Uterus (tissue), 3 donors: ENCODE measurements at regions not wholly inside any gene's neighbourhood (a gene's known extent, or its start where the extent isn't known, plus 50 kb on each side); places are given as distances from the start of the nearest gene placed in this dataset.

Experiments used
- DNase-seq, 2 donors: peaks; one replicate each; pipeline ENCODE4 v3.0.0-alpha.2; 2019 to 2020
- H3K27ac ChIP-seq, 2 donors: fragments of 200-600 bp; sonication (generic); 1 replicate in 1 of 2; 2 replicates in 1 of 2; pipeline ENCODE4 v1.5.1; 2016 to 2018
- H3K27me3 ChIP-seq, 2 donors: fragments of 200-600 bp; sonication (generic); one replicate each; pipeline ENCODE4 v1.5.1; 2018 to 2019; ENCODE audit warnings: control low read depth in 1 of 2
- H3K36me3 ChIP-seq, 2 donors: fragments of 200-600 bp; sonication (generic); one replicate each; pipeline ENCODE4 v1.5.1; 2019; ENCODE audit warnings: control low read depth in 1 of 2
- H3K4me1 ChIP-seq, 2 donors: fragments of 200-600 bp; sonication (generic); one replicate each; pipeline ENCODE4 v1.5.1; 2018 to 2019; ENCODE audit warnings: control low read depth in 1 of 2
- H3K4me3 ChIP-seq, 2 donors: fragments of 200-600 bp; sonication (generic); 1 replicate in 1 of 2; 2 replicates in 1 of 2; pipeline ENCODE4 v1.5.1; 2018 to 2019; ENCODE audit warnings: mild to moderate bottlenecking in 1 of 2
- H3K9me3 ChIP-seq, 2 donors: fragments of 200-600 bp; sonication (generic); one replicate each; pipeline ENCODE4 v1.5.1; 2019; ENCODE audit warnings: control low read depth in 1 of 2
- POLR2A ChIP-seq, 2 donors: fragments of 450-650 bp; IDR thresholded peaks; one replicate each; pipeline ENCODE4 v1.6.1; 2016; ENCODE audit warnings: antibody characterized with exemption in 2 of 2, mild to moderate bottlenecking in 1 of 2, moderate library complexity in 1 of 2
- intact Hi-C: fragments of 100-400 bp; cut with DNase I; formaldehyde crosslinking; loops from one replicate; pipeline ENCODE4 v1.15.1; 2023; ENCODE audit warnings: low total_unique reads
- TF ChIP-seq, protein P1 (sequence below), 4 experiments: fragments of 200-600 bp in 2 of 4; fragments of 450-650 bp in 2 of 4; sonication (generic) in 2 of 4; IDR thresholded peaks; one replicate each; pipeline ENCODE4 v1.5.1; 2016 to 2019; ENCODE audit warnings: antibody characterized with exemption in 4 of 4, mild to moderate bottlenecking in 2 of 4, moderate library complexity in 1 of 4
- donor health status: DM: yes; HTN: yes; CAD: no.

GRCh38 chr6:14625173-14625895 is 507.8 kb downstream of the CD83 start:
- Histone ChIP-seq H3K4me3 (no peak overlapping the region), H3K36me3 (no peaks in the 10 kb centered on the region), H3K27me3 (no peaks in the 10 kb centered on the region), H3K27ac (no peak overlapping the region), H3K9me3 (no peaks in the 10 kb centered on the region), H3K4me1 (no peaks in the 10 kb centered on the region)
- intact Hi-C loops: no loop called here
- DNase-seq: no peak
- TF ChIP-seq, protein P1, sequence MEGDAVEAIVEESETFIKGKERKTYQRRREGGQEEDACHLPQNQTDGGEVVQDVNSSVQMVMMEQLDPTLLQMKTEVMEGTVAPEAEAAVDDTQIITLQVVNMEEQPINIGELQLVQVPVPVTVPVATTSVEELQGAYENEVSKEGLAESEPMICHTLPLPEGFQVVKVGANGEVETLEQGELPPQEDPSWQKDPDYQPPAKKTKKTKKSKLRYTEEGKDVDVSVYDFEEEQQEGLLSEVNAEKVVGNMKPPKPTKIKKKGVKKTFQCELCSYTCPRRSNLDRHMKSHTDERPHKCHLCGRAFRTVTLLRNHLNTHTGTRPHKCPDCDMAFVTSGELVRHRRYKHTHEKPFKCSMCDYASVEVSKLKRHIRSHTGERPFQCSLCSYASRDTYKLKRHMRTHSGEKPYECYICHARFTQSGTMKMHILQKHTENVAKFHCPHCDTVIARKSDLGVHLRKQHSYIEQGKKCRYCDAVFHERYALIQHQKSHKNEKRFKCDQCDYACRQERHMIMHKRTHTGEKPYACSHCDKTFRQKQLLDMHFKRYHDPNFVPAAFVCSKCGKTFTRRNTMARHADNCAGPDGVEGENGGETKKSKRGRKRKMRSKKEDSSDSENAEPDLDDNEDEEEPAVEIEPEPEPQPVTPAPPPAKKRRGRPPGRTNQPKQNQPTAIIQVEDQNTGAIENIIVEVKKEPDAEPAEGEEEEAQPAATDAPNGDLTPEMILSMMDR (IDR thresholded peaks at IDR 0.05): no peak
- TF ChIP-seq POLR2A (IDR thresholded peaks at IDR 0.05): no peak

DNA sequence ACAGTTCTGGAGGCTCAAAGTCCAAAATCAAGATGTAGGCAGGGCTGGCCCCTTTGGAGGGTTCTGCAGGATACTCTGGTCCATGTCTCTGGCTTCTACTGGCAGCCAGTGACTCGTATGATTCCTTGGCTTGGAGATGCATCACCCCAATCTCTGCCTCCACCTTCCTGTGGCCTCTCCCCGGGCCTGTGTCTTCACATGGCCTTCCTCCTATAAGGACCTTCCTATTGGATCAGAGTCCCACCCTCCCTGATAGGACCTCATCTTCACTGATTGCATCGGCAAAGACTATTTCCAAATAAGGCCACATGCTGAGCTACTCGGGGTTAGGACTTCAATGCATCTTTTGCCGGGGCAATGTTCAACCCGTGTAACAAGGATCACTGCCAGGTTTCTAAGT is 509.0 kb downstream of the CD83 start:
- intact Hi-C loops: no loop called here
- no peaks in the 10 kb centered on the region for H3K9me3 ChIP-seq
- DNase-seq: no peak
- no peak for TF ChIP-seq POLR2A (IDR thresholded peaks at IDR 0.05)
- TF ChIP-seq, protein P1 (IDR thresholded peaks at IDR 0.05): no peak
- no peak overlapping the region for H3K27ac ChIP-seq
- no peaks in the 10 kb centered on the region for H3K27me3 ChIP-seq
- H3K4me1 ChIP-seq: no peaks in the 10 kb centered on the region
- H3K4me3 ChIP-seq: no peak overlapping the region
- no peaks in the 10 kb centered on the region for H3K36me3 ChIP-seq

DNA sequence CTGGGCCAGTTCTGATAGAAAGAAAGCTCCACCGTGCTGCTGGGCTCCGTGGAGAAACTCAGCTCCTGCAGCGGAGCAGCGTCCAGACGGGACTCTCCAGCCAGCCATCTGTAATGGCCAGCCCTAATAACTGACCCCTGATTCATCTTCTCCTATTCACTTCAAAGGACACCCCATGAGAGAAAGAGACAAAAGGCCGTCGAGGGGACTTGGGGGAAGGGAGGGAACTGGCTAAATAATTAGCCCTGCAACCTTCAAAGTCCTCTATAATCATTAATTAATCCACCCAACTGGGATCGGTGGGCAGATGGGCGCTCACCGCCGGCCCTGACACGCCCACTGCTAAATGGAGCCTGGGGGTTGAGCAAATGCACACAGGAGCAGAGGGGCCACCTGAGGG is 512.4 kb downstream of the CD83 start:
- no peaks in the 10 kb centered on the region for H3K36me3 ChIP-seq
- no peak overlapping the region for H3K27ac ChIP-seq
- TF ChIP-seq, protein P1 (IDR thresholded peaks at IDR 0.05): no peak
- no peak for TF ChIP-seq POLR2A (IDR thresholded peaks at IDR 0.05)
- intact Hi-C loops: no loop called here
- no peaks in the 10 kb centered on the region for H3K9me3 ChIP-seq
- H3K27me3 ChIP-seq: no peaks in the 10 kb centered on the region
- no peak for DNase-seq
- no peaks in the 10 kb centered on the region for H3K4me1 ChIP-seq
- no peak overlapping the region for H3K4me3 ChIP-seq

DNA sequence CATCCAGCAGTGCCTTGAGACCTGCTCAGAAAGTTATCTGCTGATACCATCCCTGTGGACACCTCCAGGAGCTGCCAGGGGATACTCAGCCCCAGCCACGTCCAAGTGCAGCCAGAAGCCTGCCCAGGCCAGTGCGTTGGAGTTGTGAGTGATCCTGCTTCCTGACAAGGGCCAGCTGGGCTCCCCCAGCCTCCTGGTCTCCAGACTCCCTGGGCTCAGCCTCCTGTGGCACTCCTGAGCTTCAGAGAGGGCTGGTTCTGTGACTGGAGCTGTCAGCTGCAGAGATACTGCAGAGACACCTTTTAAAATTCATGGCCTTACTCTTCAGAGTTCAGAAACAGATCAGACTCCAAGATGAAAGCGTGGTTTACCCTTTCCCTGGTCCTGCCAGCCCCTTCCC is 515.9 kb downstream of the CD83 start:
- no peaks in the 10 kb centered on the region for H3K9me3 ChIP-seq
- no peak overlapping the region for H3K4me3 ChIP-seq
- H3K36me3 ChIP-seq: no peaks in the 10 kb centered on the region
- no peaks in the 10 kb centered on the region for H3K27me3 ChIP-seq
- H3K4me1 ChIP-seq: no peaks in the 10 kb centered on the region
- TF ChIP-seq, protein P1 (IDR thresholded peaks at IDR 0.05): no peak
- no peak for TF ChIP-seq POLR2A (IDR thresholded peaks at IDR 0.05)
- no peak for DNase-seq
- no peak overlapping the region for H3K27ac ChIP-seq
- intact Hi-C loops: no loop called here

DNA sequence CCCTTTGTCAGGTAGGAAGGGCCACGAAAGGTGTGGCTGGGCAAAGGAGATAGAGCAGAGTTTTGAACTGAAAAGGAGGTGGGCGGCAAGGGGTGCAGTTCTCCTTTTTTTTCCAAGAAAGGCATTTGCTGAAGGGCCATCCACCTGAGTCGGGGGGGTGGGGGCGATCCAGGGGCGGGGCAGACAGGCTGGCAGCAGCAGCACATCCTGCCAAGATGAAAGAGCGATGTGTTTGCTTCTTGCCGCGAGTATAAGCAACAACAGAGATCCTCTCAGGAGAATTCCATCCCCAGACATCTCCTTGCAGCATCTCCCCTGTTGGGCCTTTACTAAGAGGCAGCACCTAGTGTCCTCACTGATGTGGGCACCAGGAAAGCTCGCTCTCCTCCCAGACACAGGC is 516.5 kb downstream of the CD83 start:
- intact Hi-C loops: no loop called here
- Histone ChIP-seq H3K9me3 (no peaks in the 10 kb centered on the region), H3K4me3 (no peak overlapping the region), H3K4me1 (no peaks in the 10 kb centered on the region), H3K27ac (no peak overlapping the region), H3K27me3 (no peaks in the 10 kb centered on the region), H3K36me3 (no peaks in the 10 kb centered on the region)
- DNase-seq: no peak
- TF ChIP-seq, protein P1 (IDR thresholded peaks at IDR 0.05): no peak
- no peak for TF ChIP-seq POLR2A (IDR thresholded peaks at IDR 0.05)
